Ureter (tissue), 1 donor: ENCODE measurements at regions not wholly inside any gene's neighbourhood (a gene's known extent, or its start where the extent isn't known, plus 50 kb on each side); places are given as distances from the start of the nearest gene placed in this dataset.
"Not testable (repeated sequence)": the region's sequence is repeated elsewhere in the genome, so short reads cannot be mapped to it uniquely, and the experiment has no call there.

ENCODE experiments used
- DNase-seq: peaks from one replicate; pipeline ENCODE4 v3.0.0-alpha.2; 2020; ENCODE audit warnings: low spot score
- donor health status: DM: yes; HTN: yes; CAD: no.

- no peak for DNase-seq
Observed at GRCh38 chr2:144011553-144011952, 508.4 kb downstream of the ZEB2 start.

- DNase-seq = no peak
Observed at GRCh38 chr2:144011098-144011497, 508.8 kb downstream of the ZEB2 start.

GRCh38 chr2:144010096-144010836 lies 509.7 kb downstream of the ZEB2 start:
- no peak for DNase-seq

GRCh38 chr2:144006139-144006538 lies 513.8 kb downstream of the ZEB2 start:
- no peak for DNase-seq

GRCh38 chr2:144004742-144005141 lies 515.2 kb downstream of the ZEB2 start:
- no peak for DNase-seq

- DNase-seq = no peak
Observed at GRCh38 chr2:144003460-144004075, 516.4 kb downstream of the ZEB2 start.

- no peak for DNase-seq
Observed at GRCh38 chr2:143996974-143997373, 522.9 kb downstream of the ZEB2 start.

- DNase-seq = no peak
Observed at GRCh38 chr2:143994961-143995360, 525.0 kb downstream of the ZEB2 start.

GRCh38 chr2:143991596-143991995 lies 528.3 kb downstream of the ZEB2 start:
- not testable (repeated sequence) for DNase-seq

- DNase-seq = no peak
Observed at GRCh38 chr2:143988082-143988481, 531.8 kb downstream of the ZEB2 start.

GRCh38 chr2:143981428-143981827 lies 538.5 kb downstream of the ZEB2 start:
- no peak for DNase-seq

GRCh38 chr2:143977356-143977755 lies 542.6 kb downstream of the ZEB2 start:
- DNase-seq = no peak

- no peak for DNase-seq
Observed at GRCh38 chr2:143975216-143975615, 544.7 kb downstream of the ZEB2 start.

- no peak for DNase-seq
Observed at GRCh38 chr2:143974262-143974661, 545.7 kb downstream of the ZEB2 start.

GRCh38 chr2:143968860-143969259 lies 551.1 kb downstream of the ZEB2 start:
- DNase-seq = no peak

- no peak for DNase-seq
Observed at GRCh38 chr2:143968360-143968759, 551.6 kb downstream of the ZEB2 start.

- no peak for DNase-seq
Observed at GRCh38 chr2:143965493-143966164, 554.3 kb downstream of the ZEB2 start.

- no peak for DNase-seq
Observed at GRCh38 chr2:143964891-143965290, 555.0 kb downstream of the ZEB2 start.

- DNase-seq = no peak
Observed at GRCh38 chr2:143960177-143960576, 559.7 kb downstream of the ZEB2 start.

- no peak for DNase-seq
Observed at GRCh38 chr2:143957321-143957720, 562.6 kb downstream of the ZEB2 start.

GRCh38 chr2:143955401-143956065 lies 564.4 kb downstream of the ZEB2 start:
- no peak for DNase-seq

GRCh38 chr2:143954844-143955243 lies 565.1 kb downstream of the ZEB2 start:
- no peak for DNase-seq
